GM12865 (cell line): ENCODE measurements at regions not wholly inside any gene's neighbourhood (a gene's known extent, or its start where the extent isn't known, plus 50 kb on each side); places are given as distances from the start of the nearest gene placed in this dataset.

Experiments
- DNase-seq: peaks from one replicate; pipeline ENCODE4 v3.0.0; 2010; ENCODE audit warnings: low read depth
- H3K4me3 ChIP-seq: 2 replicates; pipeline ENCODE4 v1.5.1; 2011; ENCODE audit warnings: mild to moderate bottlenecking, low read depth, low read length, control low read depth
- CTCF ChIP-seq: IDR thresholded peaks from 2 replicates; pipeline ENCODE4 v1.5.1; 2011; ENCODE audit warnings: low read length, control low read depth, low read depth, inconsistent platforms; ENCODE audit not compliant: insufficient read depth; ENCODE audit errors: missing control alignments

- no peak overlapping the region for H3K4me3 ChIP-seq
- TF ChIP-seq CTCF = no peak
- DNase-seq = no peak
Measured at GRCh38 chr4:111020476-111020875, 397.6 kb upstream of the PITX2 start.

GRCh38 chr4:111020961-111021360 is 398.1 kb upstream of the PITX2 start:
- no peak for TF ChIP-seq CTCF
- H3K4me3 ChIP-seq = no peak overlapping the region
- no peak for DNase-seq

- DNase-seq = no peak
- TF ChIP-seq CTCF = no peak
Measured at GRCh38 chr4:111022758-111023157, 399.9 kb upstream of the PITX2 start.

GRCh38 chr4:111027526-111027925 is 404.6 kb upstream of the PITX2 start:
- no peak for TF ChIP-seq CTCF
- no peak for DNase-seq
- H3K4me3 ChIP-seq = no peak overlapping the region

More at GRCh38 chr4:111022758-111023157, 399.9 kb upstream of the PITX2 start:
- H3K4me3 ChIP-seq = no peak overlapping the region

GRCh38 chr4:111028795-111029194 is 405.9 kb upstream of the PITX2 start:
- no peak for DNase-seq
- no peak overlapping the region for H3K4me3 ChIP-seq
- TF ChIP-seq CTCF = no peak

GRCh38 chr4:111031001-111031579 is 408.2 kb upstream of the PITX2 start:
- no peak for DNase-seq
- no peak for TF ChIP-seq CTCF

GRCh38 chr4:111031596-111031995 is 408.7 kb upstream of the PITX2 start:
- no peak for TF ChIP-seq CTCF
- no peak overlapping the region for H3K4me3 ChIP-seq
- no peak for DNase-seq

More at GRCh38 chr4:111031001-111031579, 408.2 kb upstream of the PITX2 start:
- H3K4me3 ChIP-seq = no peak overlapping the region
